HL-60/S4 treated with phorbol 12-myristate 13-acetate at 8.2 ng/mL for 4 days and 3 days (cell line): ENCODE measurements at regions not wholly inside any gene's neighbourhood (a gene's known extent, or its start where the extent isn't known, plus 50 kb on each side); places are given as distances from the start of the nearest gene placed in this dataset.

Experiments
- in situ Hi-C: fragments of 300-500 bp; cut with MboI; formaldehyde crosslinking; loops from 2 replicates; pipeline ENCODE4 v1.15.0; 2022; ENCODE audit warnings: low sequenced_read_pairs

GRCh38 chr9:550333-550732 lies 291.2 kb upstream of the DMRT1 start:
- in situ Hi-C loops, result no loop called here

- in situ Hi-C loops, result no loop called here
Observed at GRCh38 chr9:551986-552929, 289.2 kb upstream of the DMRT1 start.

GRCh38 chr9:555493-555892 lies 286.0 kb upstream of the DMRT1 start:
- in situ Hi-C loops, result no loop called here

- in situ Hi-C loops, result no loop called here
Observed at GRCh38 chr9:556199-556598, 285.3 kb upstream of the DMRT1 start.

GRCh38 chr9:556675-557074 lies 284.8 kb upstream of the DMRT1 start:
- in situ Hi-C loops, result no loop called here

GRCh38 chr9:557601-558201 lies 283.8 kb upstream of the DMRT1 start:
- in situ Hi-C loops, result no loop called here

- in situ Hi-C loops, result no loop called here
Observed at GRCh38 chr9:561427-561826, 280.1 kb upstream of the DMRT1 start.

- in situ Hi-C loops, result no loop called here
Observed at GRCh38 chr9:563200-563599, 278.3 kb upstream of the DMRT1 start.

- in situ Hi-C loops, result no loop called here
Observed at GRCh38 chr9:565528-565927, 276.0 kb upstream of the DMRT1 start.

GRCh38 chr9:567128-567746 lies 274.3 kb upstream of the DMRT1 start:
- in situ Hi-C loops, result no loop called here

- in situ Hi-C loops, result no loop called here
Observed at GRCh38 chr9:567747-568305, 273.7 kb upstream of the DMRT1 start.

- in situ Hi-C loops, result no loop called here
Observed at GRCh38 chr9:569296-569695, 272.2 kb upstream of the DMRT1 start.

GRCh38 chr9:570187-570586 lies 271.3 kb upstream of the DMRT1 start:
- in situ Hi-C loops, result no loop called here

- in situ Hi-C loops, result no loop called here
Observed at GRCh38 chr9:571066-571465, 270.4 kb upstream of the DMRT1 start.

GRCh38 chr9:571741-572140 lies 269.8 kb upstream of the DMRT1 start:
- in situ Hi-C loops, result no loop called here

- in situ Hi-C loops, result no loop called here
Observed at GRCh38 chr9:573691-574410, 267.6 kb upstream of the DMRT1 start.

GRCh38 chr9:575139-575538 lies 266.4 kb upstream of the DMRT1 start:
- in situ Hi-C loops, result no loop called here

GRCh38 chr9:580652-581342 lies 260.7 kb upstream of the DMRT1 start:
- in situ Hi-C loops, result no loop called here

- in situ Hi-C loops, result no loop called here
Observed at GRCh38 chr9:581673-582497, 259.6 kb upstream of the DMRT1 start.

GRCh38 chr9:582775-583174 lies 258.7 kb upstream of the DMRT1 start:
- in situ Hi-C loops, result no loop called here
